CD4-positive, alpha-beta T cell treated with Interleukin-12 subunit alpha and Interleukin-12 subunit beta, for 1 hour (primary cell): ENCODE measurements at regions not wholly inside any gene's neighbourhood (a gene's known extent, or its start where the extent isn't known, plus 50 kb on each side); places are given as distances from the start of the nearest gene placed in this dataset.
"Not testable (repeated sequence)": the region's sequence is repeated elsewhere in the genome, so short reads cannot be mapped to it uniquely, and the experiment has no call there.

Experiments
- DNase-seq: peaks from one replicate; pipeline ENCODE4 v3.0.0-alpha.2; 2020

GRCh38 chr2:21194147-21194546 lies 70.4 kb downstream of the TDRD15 start:
- DNase-seq = no peak

- no peak for DNase-seq
Observed at GRCh38 chr2:21194858-21195271, 71.1 kb downstream of the TDRD15 start.

- no peak for DNase-seq
Observed at GRCh38 chr2:21195326-21195725, 71.6 kb downstream of the TDRD15 start.

DNA sequence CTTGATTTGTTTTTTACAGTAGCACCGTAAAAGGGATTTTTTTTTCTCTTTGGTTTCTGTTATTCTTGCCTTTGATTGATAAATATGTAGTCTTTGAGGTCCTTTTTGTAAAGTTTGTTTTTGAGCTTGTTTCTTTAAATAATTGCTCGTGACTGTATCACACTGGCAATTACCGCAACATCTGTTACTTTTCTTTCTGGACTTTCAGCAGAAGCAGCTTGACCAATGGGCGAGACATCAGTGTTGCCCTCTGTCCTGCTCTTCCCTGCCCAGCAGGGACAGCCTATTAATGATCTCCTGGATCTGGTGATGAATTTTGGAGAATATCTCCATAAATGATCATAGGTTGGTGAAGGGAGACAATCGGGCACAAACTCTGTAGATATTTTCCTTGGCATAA lies 74.9 kb downstream of the TDRD15 start:
- DNase-seq = no peak

DNA sequence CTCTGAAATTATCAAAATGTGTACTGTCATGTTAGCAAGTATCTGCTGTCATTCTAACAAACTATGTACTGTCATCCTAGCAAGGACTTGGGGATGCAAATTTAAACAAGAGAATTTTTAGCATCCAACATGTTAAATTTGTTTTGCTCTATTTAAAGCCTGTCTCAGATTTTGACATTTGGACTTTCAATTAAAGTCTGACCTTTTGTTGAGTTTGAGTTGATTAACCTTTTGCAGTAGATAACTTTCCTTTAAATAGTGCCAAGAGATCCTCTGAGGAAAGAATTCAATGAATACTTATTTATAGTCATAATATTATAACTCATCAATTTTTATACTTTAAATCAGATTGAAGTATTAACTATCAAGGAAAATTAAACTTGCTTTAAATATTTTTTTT lies 80.2 kb downstream of the TDRD15 start:
- DNase-seq = no peak

GRCh38 chr2:21214085-21214484 lies 90.3 kb downstream of the TDRD15 start:
- DNase-seq = not testable (repeated sequence)

- no peak for DNase-seq
Observed at GRCh38 chr2:21217442-21217841, 93.7 kb downstream of the TDRD15 start.

DNA sequence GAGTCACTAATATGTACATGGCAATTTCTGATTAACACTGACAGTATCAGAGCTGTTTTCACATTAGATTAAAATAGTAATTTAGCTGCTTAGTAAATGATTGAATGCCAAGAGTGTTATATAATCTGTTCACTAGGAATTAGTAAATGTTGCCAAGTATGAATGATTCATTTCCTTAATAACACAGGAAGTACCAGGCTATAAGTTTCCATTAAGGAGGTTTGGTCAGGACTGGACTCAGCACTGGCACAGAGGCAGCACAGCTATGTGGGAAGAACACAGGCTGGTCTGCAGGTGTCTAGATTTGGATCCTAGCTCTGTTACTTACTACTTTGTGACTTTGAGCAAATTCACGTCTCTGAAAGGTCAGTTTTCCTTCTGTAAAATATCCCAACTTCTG lies 97.2 kb downstream of the TDRD15 start:
- DNase-seq = no peak

GRCh38 chr2:21223618-21224017 lies 99.8 kb downstream of the TDRD15 start:
- DNase-seq = no peak

DNA sequence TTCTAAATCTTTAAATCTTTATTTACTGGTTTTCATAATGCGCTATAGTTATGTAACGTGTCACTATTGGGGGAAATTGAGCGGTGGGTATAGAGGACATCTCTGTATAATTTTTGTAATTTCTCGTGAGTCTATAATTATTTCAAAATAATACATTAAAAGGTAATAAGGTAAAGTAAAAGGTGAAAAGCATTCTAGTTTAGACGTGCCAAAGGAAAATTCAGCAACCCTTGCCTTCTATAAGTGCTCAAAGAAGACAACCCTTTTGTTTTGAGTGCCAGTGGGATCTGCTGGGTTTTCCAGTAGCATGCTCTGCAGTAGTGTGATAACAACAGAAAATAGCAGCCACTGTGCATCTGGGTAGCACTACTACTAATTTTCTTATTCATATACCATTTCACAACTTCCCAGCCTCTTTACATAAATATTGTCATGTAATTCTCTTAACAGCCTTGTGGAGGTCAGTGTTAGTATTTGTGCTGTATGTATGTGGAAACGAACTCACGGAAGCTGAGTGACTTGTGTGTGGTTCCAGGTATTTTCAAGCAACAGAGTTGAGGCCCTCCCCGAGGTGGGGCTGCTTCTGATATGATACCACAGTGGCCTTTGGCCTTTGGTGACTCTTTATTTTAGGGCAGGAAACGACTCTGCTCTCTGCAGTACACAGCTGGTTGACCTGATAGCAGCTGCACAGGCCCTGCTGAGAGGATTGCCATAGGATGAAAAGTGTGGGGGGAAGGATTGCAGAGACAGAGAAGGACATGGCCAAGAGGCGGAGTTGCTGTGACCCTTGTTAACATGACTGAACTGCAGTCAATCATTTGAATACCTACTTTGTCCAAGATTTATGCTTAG lies 104.5 kb downstream of the TDRD15 start:
- no peak for DNase-seq

DNA sequence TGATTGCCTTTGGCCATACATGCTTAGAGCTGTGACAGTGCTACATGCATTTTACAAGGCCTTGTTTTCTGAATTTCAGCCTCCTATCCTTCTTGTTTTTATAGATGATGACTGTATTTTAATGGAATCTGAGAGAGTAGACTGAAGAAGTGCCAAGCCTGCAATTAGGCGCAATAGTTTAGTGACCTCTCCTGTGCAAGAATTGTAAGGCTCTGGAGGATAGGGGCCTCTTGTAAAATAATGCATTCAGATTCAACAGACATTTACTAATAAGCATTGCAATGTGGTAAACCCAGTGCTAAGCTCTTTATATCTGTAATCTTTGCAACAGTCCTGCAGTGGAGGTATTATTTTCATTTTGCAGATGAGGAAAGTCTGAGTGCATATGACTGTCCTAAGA lies 105.5 kb downstream of the TDRD15 start:
- DNase-seq = no peak

GRCh38 chr2:21230140-21230539 lies 106.4 kb downstream of the TDRD15 start:
- DNase-seq = no peak

DNA sequence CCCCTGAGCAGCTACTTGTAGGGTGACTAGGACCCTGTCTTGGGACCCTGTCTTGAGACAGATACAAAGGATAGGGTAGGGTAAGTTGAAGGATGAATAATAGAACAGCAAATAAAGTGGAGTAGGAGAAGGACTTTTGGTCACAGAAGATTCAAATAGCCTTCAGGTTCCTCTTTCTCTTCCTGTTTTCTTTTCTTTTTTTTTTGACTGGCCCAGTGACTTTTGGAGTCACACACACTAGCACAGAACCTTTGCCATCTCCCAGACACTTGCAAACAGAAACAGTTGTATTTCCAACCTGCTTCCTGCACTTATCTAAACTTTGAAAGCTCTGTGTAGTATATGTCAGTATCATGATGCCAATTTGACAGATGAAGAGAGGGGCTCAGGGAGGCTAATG lies 108.2 kb downstream of the TDRD15 start:
- no peak for DNase-seq

DNA sequence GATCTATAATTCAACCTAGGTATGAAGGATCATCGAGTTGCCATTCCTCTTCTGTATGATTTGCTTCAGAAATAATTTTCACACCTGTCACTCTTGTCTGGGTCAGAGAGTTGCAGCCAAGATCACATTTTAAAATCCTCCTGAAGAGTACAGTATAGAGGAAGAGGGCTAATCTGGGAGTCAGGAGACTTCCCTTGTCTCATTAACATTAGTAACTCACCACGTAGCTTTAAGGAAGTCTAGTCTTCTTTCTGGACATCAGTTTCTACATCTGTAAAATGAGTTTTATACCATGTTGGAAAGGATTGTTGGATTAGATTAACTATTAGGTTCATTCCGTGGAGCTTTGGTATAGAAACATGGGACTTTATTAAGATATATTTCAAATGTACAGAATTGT lies 109.4 kb downstream of the TDRD15 start:
- DNase-seq = no peak

DNA sequence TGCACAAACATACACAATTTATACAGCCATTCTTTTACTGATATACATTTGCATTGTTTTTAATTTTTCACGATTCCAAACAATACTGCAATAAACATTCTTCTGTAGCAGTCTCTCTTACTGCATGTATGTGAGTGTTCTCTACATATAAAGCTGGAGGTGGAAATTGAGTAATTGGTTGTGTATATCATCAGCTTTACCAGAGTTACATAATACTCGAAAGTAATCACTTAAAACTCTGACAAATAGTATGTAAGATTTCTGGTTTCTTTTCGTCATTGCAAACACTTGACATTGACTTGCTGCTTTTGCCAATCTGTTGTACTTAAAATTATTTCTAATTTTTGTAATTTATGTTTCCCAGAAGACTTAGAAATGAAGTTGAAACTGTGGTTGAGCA lies 110.2 kb downstream of the TDRD15 start:
- no peak for DNase-seq

GRCh38 chr2:21234464-21235120 lies 110.8 kb downstream of the TDRD15 start:
- no peak for DNase-seq

GRCh38 chr2:21239749-21240148 lies 116.0 kb downstream of the TDRD15 start:
- not testable (repeated sequence) for DNase-seq

- DNase-seq = no peak
Observed at GRCh38 chr2:21244161-21244560, 120.4 kb downstream of the TDRD15 start.

DNA sequence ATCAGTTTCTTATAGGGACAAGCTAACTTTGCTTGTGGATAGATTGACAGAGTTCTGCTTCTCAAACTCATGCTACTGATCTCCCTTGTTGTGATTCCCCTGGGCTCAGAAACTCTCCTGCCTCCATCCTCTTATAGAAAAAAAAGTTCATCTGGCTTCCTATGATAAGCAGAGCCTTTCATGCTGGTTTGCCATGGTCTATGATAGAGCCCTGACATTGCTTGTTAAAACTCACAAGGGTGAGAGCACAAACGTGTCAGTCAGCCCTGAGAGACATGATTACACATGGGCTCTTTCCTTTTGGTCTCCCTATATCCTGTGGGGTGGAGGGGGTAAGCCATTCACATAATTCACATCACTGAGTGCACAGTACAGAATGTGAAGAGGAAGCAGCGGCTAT lies 121.8 kb downstream of the TDRD15 start:
- DNase-seq = no peak

DNA sequence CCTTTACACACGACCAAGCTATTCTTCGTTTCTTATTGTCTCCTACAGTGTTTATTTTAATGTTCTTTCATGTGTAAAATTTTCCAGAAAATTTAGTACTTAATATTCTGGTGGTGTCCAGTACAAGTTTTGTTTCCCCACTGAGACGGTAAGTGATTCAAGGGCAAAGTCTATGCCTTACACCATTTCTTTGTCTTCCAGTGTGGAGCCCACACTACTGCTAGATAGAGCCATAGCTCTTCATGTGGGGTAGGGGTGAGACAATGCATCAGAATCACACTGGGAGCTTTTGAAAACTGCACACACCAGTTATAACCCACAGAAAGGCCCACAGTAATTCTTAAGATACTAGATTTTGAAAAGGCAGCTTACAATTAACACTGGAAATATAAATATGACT lies 125.6 kb downstream of the TDRD15 start:
- DNase-seq = no peak

- DNase-seq = no peak
Observed at GRCh38 chr2:21250673-21251072, 126.9 kb downstream of the TDRD15 start.

- no peak for DNase-seq
Observed at GRCh38 chr2:21251216-21251980, 127.6 kb downstream of the TDRD15 start.

DNA sequence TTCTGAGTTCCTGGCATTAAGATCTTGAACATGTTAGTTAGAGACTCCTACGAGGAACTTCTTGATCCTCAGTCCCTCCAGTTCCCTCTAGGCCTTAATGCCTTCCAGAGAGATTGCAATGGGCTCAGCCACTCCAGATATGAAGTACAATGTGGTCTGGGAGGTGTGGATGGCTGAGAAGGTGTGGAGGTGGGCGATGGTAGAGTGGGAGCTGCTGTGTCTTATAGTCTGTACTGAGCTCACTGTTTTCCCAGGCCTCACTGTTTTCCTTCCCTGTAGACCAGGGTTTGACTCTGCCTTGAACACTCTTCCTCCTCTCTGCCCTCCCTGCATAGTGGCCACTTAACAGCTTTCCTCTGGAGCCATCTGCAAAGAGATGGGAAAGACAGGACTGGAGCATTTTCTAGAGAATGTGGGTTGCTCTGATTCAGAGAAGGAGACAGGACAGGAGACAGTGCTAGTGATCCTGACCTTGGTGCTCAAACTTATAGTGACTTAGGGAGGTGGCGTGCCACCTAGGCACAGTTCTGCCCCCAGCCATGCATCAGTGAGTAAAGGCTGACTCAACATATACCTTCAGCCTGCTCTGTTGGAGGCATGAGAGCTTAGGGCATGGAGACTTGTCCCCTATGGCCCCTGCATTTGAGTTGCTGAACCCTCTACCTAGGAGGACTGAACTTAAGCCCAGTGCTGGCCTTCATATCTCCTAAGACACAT lies 129.7 kb downstream of the TDRD15 start:
- DNase-seq = no peak
